MM.1S (cell line): ENCODE measurements at regions not wholly inside any gene's neighbourhood (a gene's known extent, or its start where the extent isn't known, plus 50 kb on each side); places are given as distances from the start of the nearest gene placed in this dataset.

Source experiments
- DNase-seq: peaks from one replicate; pipeline ENCODE4 v3.0.0-alpha.2; 2015
- H2AFZ ChIP-seq: fragments of 300-600 bp; sonication (generic); 2 replicates; pipeline ENCODE4 v1.6.0; 2016; ENCODE audit warnings: antibody characterized with exemption, low read length
- H3F3A ChIP-seq: fragments of 300-600 bp; sonication (generic); 2 replicates; pipeline ENCODE4 v1.6.1; 2016; ENCODE audit warnings: mild to moderate bottlenecking, antibody characterized with exemption, low read length, moderate library complexity, mixed read lengths; ENCODE audit not compliant: insufficient read depth
- H3K27ac ChIP-seq: fragments of 300-600 bp; sonication (generic); 2 replicates; pipeline ENCODE4 v1.5.1; 2016; ENCODE audit warnings: mild to moderate bottlenecking, low read length
- H3K27me3 ChIP-seq: fragments of 300-600 bp; sonication (generic); replicated peaks from 2 replicates; pipeline ENCODE4 v1.6.0; 2016; ENCODE audit warnings: low read length; ENCODE audit not compliant: insufficient read depth
- H3K36me3 ChIP-seq: fragments of 300-600 bp; sonication (generic); replicated peaks from 2 replicates; pipeline ENCODE4 v1.6.1; 2016; ENCODE audit warnings: mild to moderate bottlenecking, low read length, mixed read lengths; ENCODE audit not compliant: insufficient read depth
- H3K4me1 ChIP-seq: fragments of 300-600 bp; sonication (generic); 2 replicates; pipeline ENCODE4 v1.6.1; 2016; ENCODE audit warnings: low read length, mixed read lengths
- H3K4me2 ChIP-seq: fragments of 300-600 bp; sonication (generic); 2 replicates; pipeline ENCODE4 v1.6.0; 2016; ENCODE audit warnings: low read depth, low read length
- H3K4me3 ChIP-seq: fragments of 300-600 bp; sonication (generic); 2 replicates; pipeline ENCODE4 v1.5.1; 2016; ENCODE audit warnings: low read length, mixed read lengths
- H3K79me2 ChIP-seq: fragments of 300-600 bp; sonication (generic); 2 replicates; pipeline ENCODE4 v1.6.1; 2016; ENCODE audit warnings: mixed run types, low read length, mixed read lengths
- H3K9ac ChIP-seq: fragments of 300-600 bp; sonication (generic); 2 replicates; pipeline ENCODE4 v1.6.1; 2016; ENCODE audit warnings: low read length, mixed read lengths
- H3K9me2 ChIP-seq: fragments of 300-600 bp; sonication (generic); replicated peaks from 2 replicates; pipeline ENCODE4 v1.6.1; 2016; ENCODE audit warnings: mild to moderate bottlenecking, low read length, mixed read lengths; ENCODE audit not compliant: insufficient read depth
- H3K9me3 ChIP-seq: fragments of 300-600 bp; sonication (generic); replicated peaks from 2 replicates; pipeline ENCODE4 v1.6.1; 2016; ENCODE audit warnings: mild to moderate bottlenecking, low read length, mixed read lengths; ENCODE audit not compliant: insufficient read depth
- H4K20me1 ChIP-seq: fragments of 300-600 bp; sonication (generic); 2 replicates; pipeline ENCODE4 v1.6.1; 2016; ENCODE audit warnings: mild to moderate bottlenecking, low read length, moderate library complexity, mixed read lengths; ENCODE audit not compliant: insufficient read depth
- CTCF ChIP-seq: fragments of 300-600 bp; sonication (generic); IDR thresholded peaks from 2 replicates; pipeline ENCODE4 v1.5.1; 2016; ENCODE audit warnings: antibody characterized with exemption, low read length, mixed read lengths
- EZH2 ChIP-seq: fragments of 300-600 bp; sonication (generic); optimal IDR thresholded peaks from 2 replicates; pipeline ENCODE3; 2017; ENCODE audit warnings: low read depth, mild to moderate bottlenecking, antibody characterized with exemption, low read length, mixed read lengths
- EZH2phosphoT487 ChIP-seq: fragments of 300-600 bp; sonication (generic); IDR thresholded peaks from 2 replicates; pipeline ENCODE4 v1.6.1; 2018; ENCODE audit warnings: antibody characterized with exemption, low read length

DNA sequence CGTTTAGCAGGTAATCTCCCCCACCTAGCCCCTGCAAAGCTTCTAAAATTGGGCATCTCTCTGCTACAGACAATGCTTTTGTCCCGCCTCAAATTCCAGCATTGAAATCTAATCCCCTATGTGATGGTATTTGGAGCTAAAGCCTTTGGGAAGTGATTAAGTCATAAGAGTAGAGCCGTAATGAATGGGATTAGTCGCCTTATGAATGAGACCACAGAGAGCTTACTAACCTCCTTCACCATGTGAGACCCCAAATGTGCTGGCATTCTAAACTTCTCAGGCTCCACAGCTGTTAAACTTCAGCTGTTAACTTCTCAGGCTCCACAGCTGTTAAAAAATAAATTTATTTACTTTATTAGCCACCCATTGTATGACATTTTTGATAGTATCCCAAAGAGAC lies 374.2 kb upstream of the BCHE start:
- no peaks in the 10 kb centered on the region for H3K9me3 ChIP-seq
- H3K4me3 ChIP-seq = no peak overlapping the region
- no peaks in the 10 kb centered on the region for H3K9me2 ChIP-seq
- H2AFZ ChIP-seq = no peak overlapping the region
- no peaks in the 10 kb centered on the region for H3K27me3 ChIP-seq
- H4K20me1 ChIP-seq = no peaks in the 10 kb centered on the region
- no peak for DNase-seq
- 0 out of 2 replicates have a peak, but pooled peaks cover 7% of the 10 kb centered on the region for H3F3A ChIP-seq
- no peak overlapping the region for H3K27ac ChIP-seq
- TF ChIP-seq CTCF (no peak), EZH2phosphoT487 (no peak), EZH2 (no peak)
- no peak overlapping the region for H3K4me2 ChIP-seq
- H3K4me1 ChIP-seq = peaks cover 20% of the 10 kb centered on the region
- H3K9ac ChIP-seq = no peak overlapping the region
- no peaks in the 10 kb centered on the region for H3K36me3 ChIP-seq
- H3K79me2 ChIP-seq = no peaks in the 10 kb centered on the region

DNA sequence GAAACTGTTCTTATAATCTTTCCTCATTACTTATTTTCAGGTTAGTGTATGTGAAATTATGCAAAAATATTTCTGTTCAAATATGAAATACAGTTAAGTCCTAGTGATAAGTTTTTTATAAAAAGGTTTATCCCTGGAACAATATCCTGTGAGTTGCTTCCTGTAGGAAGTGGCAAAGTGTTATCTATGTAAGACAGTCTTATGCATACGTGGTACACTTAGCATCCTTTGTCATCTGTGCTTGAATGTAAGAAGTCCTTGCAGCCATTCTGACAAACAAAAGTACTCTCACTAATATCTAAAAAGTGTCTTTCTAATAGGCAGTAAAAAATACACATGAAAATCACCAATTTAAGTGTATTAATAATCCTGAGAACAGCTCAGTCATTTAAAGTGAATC lies 372.5 kb upstream of the BCHE start:
- H3F3A ChIP-seq = 0 out of 2 replicates have a peak, but pooled peaks cover 7% of the 10 kb centered on the region
- H2AFZ ChIP-seq = no peak overlapping the region
- no peak overlapping the region for H3K9ac ChIP-seq
- no peak overlapping the region for H3K27ac ChIP-seq
- DNase-seq = no peak
- TF ChIP-seq CTCF (no peak), EZH2 (no peak), EZH2phosphoT487 (no peak)
- no peaks in the 10 kb centered on the region for H3K9me3 ChIP-seq
- H3K36me3 ChIP-seq = no peaks in the 10 kb centered on the region
- no peaks in the 10 kb centered on the region for H3K27me3 ChIP-seq
- no peak overlapping the region for H3K4me2 ChIP-seq
- peaks cover 20% of the 10 kb centered on the region for H3K4me1 ChIP-seq
- H3K9me2 ChIP-seq = no peaks in the 10 kb centered on the region
- no peaks in the 10 kb centered on the region for H4K20me1 ChIP-seq
- H3K79me2 ChIP-seq = no peaks in the 10 kb centered on the region
- H3K4me3 ChIP-seq = no peak overlapping the region

DNA sequence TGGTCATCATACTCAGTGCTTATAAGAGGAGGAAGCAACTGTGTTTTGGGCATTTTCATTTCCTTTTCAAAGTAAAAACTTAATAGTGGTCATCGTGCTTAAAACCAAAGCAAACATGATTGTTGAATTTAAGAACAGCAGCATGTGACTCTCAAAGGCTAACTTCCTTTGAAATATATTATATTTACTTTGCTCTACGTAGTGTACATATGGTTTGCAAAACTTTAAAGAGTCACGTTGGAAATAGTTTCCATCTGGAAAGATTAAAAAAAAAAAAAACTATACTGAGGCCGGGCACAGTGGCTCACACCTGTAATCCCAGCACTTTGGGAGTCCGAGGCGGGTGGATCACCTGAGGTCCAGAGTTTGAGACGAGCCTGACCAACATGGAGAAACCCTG lies 367.9 kb upstream of the BCHE start:
- H3K9ac ChIP-seq = no peak overlapping the region
- H3F3A ChIP-seq = peaks cover 24% of the 10 kb centered on the region
- H3K27me3 ChIP-seq = no peaks in the 10 kb centered on the region
- peaks cover 52% of the 10 kb centered on the region for H3K4me1 ChIP-seq
- no peaks in the 10 kb centered on the region for H3K9me2 ChIP-seq
- H3K36me3 ChIP-seq = no peaks in the 10 kb centered on the region
- DNase-seq = no peak
- H3K79me2 ChIP-seq = no peaks in the 10 kb centered on the region
- H3K9me3 ChIP-seq = no peaks in the 10 kb centered on the region
- H3K4me3 ChIP-seq = no peak overlapping the region
- TF ChIP-seq EZH2 = no peak
- no peak overlapping the region for H3K27ac ChIP-seq
- H3K4me2 ChIP-seq = no peak overlapping the region
- H2AFZ ChIP-seq = no peak overlapping the region
- no peaks in the 10 kb centered on the region for H4K20me1 ChIP-seq

DNA sequence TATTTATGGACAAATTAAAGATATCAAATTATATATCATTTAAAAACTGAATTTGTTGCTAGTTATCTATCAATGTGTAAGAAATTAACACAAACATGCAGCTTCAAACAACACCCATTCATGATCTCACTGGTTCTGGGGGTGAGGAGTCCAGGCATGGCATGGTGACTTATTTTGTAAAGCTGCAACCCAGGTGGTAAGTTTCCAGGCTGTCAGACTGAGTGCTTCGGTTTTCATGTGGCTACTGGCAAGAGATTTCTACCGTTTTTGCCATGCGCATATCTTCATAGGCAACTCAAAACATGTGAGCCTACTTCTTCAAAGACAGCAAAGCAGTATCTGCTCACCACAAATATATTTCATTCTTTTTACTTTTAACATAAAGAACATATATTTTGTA lies 364.3 kb upstream of the BCHE start:
- H3K27me3 ChIP-seq = no peaks in the 10 kb centered on the region
- no peaks in the 10 kb centered on the region for H3K9me3 ChIP-seq
- no peaks in the 10 kb centered on the region for H3K79me2 ChIP-seq
- H3K27ac ChIP-seq = peak overlapping the region; percentile 76
- peak overlapping the region; percentile 20; the same call in 1 of the 2 replicates for H3K4me2 ChIP-seq
- no peaks in the 10 kb centered on the region; the same call in 1 of the 2 replicates for H3K36me3 ChIP-seq
- H4K20me1 ChIP-seq = no peaks in the 10 kb centered on the region
- peaks cover 16% of the 10 kb centered on the region for H3F3A ChIP-seq
- H2AFZ ChIP-seq = peak overlapping the region; percentile 12
- peak overlapping the region; percentile 10; the same call in 1 of the 2 replicates for H3K9ac ChIP-seq
- peaks cover 36% of the 10 kb centered on the region for H3K4me1 ChIP-seq
- DNase-seq = peak; percentile 94
- no peak overlapping the region for H3K4me3 ChIP-seq
- no peaks in the 10 kb centered on the region for H3K9me2 ChIP-seq
- no peak for TF ChIP-seq EZH2phosphoT487
- TF ChIP-seq EZH2 = no peak
- TF ChIP-seq CTCF = no peak
